ENCODE measurements at regions not wholly inside any gene's neighbourhood (a gene's known extent, or its start where the extent isn't known, plus 50 kb on each side); places are given as distances from the start of the nearest gene placed in this dataset.

DNA sequence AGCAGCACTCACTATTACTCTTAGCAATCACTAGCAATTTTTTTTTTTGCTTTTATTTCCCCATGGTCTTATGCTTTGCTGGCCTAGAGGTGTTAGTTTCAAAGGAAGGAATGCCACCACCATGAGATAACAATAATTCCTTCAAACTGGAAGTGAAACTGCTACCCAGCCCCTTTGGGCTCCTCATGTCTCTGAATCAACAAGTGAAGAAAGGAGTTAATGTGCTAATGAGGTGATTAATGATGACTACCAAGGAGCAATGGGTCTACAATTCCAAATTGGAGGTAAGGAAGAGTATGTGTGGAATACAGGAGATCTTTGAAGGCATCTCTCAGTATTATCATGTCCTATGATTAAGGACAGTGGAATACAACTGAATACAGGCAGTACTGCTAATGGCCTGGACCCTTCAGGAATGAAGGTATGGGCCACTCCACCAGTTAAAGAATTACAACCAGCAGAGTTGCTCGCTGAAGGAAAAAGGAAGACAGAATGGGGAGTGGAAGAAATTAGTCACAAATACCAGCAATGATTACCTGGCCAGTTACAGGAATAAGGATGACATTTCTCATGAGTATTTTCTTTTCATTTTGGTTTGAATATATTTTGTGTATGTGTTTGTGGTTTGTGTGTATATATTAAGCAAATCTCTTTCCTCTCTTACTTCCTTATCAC is 652.9 kb downstream of the ADGRL2 start:
- TF ChIP-seq, protein P1, sequence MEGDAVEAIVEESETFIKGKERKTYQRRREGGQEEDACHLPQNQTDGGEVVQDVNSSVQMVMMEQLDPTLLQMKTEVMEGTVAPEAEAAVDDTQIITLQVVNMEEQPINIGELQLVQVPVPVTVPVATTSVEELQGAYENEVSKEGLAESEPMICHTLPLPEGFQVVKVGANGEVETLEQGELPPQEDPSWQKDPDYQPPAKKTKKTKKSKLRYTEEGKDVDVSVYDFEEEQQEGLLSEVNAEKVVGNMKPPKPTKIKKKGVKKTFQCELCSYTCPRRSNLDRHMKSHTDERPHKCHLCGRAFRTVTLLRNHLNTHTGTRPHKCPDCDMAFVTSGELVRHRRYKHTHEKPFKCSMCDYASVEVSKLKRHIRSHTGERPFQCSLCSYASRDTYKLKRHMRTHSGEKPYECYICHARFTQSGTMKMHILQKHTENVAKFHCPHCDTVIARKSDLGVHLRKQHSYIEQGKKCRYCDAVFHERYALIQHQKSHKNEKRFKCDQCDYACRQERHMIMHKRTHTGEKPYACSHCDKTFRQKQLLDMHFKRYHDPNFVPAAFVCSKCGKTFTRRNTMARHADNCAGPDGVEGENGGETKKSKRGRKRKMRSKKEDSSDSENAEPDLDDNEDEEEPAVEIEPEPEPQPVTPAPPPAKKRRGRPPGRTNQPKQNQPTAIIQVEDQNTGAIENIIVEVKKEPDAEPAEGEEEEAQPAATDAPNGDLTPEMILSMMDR (IDR thresholded peaks at IDR 0.05), result no peak
- no peak for TF ChIP-seq POLR2A (IDR thresholded peaks at IDR 0.05)
- TF ChIP-seq EP300 (IDR thresholded peaks at IDR 0.05), result no peak

Measured in suprapubic skin (tissue), 3 donors.